ENCODE measurements at regions not wholly inside any gene's neighbourhood (a gene's known extent, or its start where the extent isn't known, plus 50 kb on each side); places are given as distances from the start of the nearest gene placed in this dataset.
"Not testable (repeated sequence)": the region's sequence is repeated elsewhere in the genome, so short reads cannot be mapped to it uniquely, and the experiment has no call there.

DNA sequence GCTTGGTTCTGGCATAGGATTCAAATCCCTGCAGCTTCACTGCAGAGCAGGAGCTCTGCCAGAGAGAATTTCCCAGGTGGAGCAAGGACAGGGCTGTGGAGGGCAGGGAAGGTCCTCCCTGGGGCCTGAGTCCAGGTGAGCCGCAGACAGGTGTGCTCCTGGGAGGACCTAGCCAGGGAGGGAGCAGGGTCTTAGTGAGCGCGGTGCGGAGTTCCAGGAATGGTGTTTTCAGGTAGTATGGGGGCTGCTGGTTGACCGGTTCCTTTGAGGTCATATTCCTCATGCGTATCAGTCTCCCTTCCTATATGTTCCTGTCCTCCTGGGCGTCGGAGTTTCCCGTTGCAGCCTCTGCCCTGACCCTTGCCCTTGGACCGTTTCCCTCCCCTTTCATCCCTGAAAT, 813.3 kb downstream of the KCNJ18 start:
- DNase-seq (ENCODE audit: low spot score), result no peak

- no peak for DNase-seq (ENCODE audit: low spot score)
Measured at GRCh38 chr17:22506231-22506630, 813.9 kb downstream of the KCNJ18 start.

DNA sequence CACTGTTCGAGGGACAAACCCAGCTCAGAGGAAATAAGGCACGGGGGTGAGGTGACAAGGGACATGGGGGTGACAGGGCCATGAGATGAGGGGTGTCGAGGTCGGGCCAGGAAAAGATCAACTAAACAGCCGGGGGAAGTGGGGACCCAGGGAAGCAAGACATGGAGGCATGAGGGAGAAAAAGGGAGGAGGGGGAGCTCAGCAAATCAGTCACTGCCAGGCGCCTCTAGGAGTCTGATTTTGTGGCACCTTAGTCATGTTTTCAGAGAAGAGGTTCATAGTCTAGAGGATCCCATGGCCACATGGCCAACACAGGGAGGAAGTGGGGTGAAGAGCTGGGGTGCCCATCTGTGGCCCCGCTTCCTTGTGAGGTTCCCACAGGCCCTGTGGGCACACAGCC, 814.5 kb downstream of the KCNJ18 start:
- DNase-seq (ENCODE audit: low spot score), result no peak

GRCh38 chr17:22507823-22508222, 815.5 kb downstream of the KCNJ18 start:
- no peak for DNase-seq (ENCODE audit: low spot score)

- DNase-seq (ENCODE audit: low spot score), result no peak
Measured at GRCh38 chr17:22510504-22510903, 818.2 kb downstream of the KCNJ18 start.

- no peak for DNase-seq (ENCODE audit: low spot score)
Measured at GRCh38 chr17:22511431-22511830, 819.1 kb downstream of the KCNJ18 start.

DNA sequence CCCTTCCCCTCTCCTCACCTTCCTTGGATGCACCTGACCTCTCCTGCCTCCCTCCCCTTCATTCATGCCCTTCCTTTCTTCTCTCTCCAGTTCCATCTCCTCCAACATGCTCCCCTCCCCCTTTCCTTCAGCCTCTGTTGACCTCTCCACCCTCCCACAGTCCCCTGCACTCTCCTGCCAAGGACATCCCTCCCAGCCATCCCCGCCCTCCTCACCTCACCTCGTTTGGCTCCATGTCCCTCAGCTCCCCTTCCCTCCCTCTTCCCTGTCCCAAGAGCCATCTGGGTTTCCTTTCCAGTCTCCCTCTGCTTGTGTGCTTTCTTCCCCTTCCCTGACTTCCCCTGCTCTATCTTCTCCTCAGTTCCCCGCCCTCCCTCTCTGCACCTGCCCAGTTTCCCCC, 819.7 kb downstream of the KCNJ18 start:
- no peak for DNase-seq (ENCODE audit: low spot score)

GRCh38 chr17:22512506-22512905, 820.2 kb downstream of the KCNJ18 start:
- no peak for DNase-seq (ENCODE audit: low spot score)

GRCh38 chr17:22512997-22513538, 820.7 kb downstream of the KCNJ18 start:
- DNase-seq (ENCODE audit: low spot score), result no peak

GRCh38 chr17:22514315-22514714, 822.0 kb downstream of the KCNJ18 start:
- no peak for DNase-seq (ENCODE audit: low spot score)

DNA sequence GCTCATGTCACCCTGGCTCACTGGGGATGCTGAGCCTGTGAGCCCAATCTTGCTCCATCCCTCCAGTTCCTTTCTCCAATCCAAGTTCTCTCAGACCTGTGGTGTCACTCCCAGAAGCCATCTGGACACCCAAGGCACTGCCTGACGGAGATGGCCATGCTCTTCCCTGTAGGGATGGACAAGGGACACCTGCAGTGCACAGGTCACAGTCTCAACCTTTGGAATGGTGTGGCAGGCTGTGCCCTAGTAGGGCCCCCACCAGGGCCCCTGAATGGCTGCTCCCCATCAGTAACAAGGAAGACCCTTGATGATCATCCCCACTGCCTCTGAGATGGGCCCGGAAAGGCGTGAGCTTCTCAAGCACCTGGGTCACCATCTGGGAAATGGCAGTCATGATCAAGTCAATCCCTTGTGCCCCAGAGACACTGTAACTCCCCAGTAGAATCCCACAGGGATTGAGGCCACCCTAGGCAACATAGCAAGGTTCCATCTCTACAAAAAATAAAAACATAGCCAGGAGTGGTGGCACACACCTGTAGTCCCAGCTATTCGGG, 822.5 kb downstream of the KCNJ18 start:
- no peak for DNase-seq (ENCODE audit: low spot score)

- DNase-seq (ENCODE audit: low spot score), result no peak
Measured at GRCh38 chr17:22515599-22515998, 823.3 kb downstream of the KCNJ18 start.

DNA sequence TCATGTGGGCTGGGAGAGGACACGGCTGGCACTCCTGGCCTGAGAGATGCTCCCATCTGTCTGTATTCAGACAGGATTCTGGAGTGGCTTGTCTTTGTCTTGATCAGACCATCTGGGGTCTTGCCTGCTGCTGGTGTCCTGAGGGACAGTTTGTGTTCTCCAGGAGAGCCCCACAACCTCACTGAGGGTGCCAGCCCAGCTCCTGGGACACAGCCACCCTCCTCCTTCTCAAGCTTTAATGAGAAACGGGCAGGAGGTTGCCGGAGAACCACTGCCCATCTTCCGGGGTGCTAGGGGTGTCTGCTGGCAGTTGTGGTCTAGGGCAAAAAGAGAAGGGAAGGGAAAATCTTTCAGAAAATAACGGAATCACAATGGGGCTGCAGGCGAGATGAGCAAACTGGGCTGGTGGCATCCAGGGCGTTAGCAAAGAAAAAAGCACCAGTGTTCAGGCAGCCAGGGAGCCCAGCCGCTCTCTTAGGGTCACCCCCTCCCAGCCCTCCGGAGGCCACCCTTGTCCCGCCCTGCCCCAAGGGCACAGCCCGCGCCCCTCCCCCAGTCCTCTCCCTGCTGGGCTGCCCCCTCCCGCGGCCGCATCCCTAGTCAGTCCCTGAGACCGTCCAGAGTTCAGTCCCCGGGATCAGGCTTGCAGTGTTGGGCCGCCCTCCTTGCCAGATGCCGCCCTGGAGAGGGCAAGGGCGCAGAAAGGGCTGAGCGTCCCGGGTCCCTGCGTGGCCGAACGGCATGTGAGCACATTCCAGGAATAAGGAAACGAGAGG, 824.7 kb downstream of the KCNJ18 start:
- no peak for DNase-seq (ENCODE audit: low spot score)

DNA sequence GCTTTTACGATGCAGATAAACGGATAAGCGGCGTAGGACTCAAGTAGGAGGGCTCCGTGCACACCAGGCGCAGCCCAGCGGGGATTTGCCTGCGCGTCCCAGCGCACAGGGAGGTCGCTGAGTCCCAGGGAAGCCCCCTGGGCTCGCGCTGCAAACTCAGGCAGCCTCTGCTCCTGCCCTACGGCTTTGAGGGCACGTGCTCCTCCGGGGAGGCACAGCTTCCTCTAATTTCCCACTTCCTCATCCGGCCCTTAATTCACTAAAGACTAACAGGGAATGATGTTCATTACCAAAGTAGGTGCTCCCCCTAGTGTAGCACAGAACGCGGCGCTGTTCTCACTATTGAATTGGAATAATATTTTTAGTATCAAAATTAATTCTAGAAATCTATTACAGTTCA, 825.4 kb downstream of the KCNJ18 start:
- DNase-seq (ENCODE audit: low spot score), result no peak

DNA sequence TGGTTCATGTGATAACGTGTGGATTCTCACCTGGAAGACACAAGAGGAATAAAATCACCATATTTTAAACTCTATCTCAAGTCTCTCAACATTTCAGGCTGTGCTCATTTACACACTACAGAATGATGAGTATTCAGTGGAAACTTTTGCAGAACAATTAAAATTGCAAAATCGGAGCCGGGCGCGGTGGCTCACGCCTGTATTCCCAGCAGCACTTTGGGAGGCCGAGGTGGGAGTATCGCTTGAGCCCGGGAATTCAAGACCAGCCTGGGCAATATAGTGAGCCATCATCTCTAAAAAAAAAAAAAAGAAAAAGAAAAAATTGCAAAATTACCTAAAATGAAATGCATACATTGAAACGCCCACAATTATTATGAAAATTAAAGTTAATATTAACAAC, 825.9 kb downstream of the KCNJ18 start:
- DNase-seq (ENCODE audit: low spot score), result no peak

GRCh38 chr17:22548873-22549272, 856.5 kb downstream of the KCNJ18 start:
- DNase-seq (ENCODE audit: low spot score), result not testable (repeated sequence)

- not testable (repeated sequence) for DNase-seq (ENCODE audit: low spot score)
Measured at GRCh38 chr17:22551695-22552415, 859.5 kb downstream of the KCNJ18 start.

DNA sequence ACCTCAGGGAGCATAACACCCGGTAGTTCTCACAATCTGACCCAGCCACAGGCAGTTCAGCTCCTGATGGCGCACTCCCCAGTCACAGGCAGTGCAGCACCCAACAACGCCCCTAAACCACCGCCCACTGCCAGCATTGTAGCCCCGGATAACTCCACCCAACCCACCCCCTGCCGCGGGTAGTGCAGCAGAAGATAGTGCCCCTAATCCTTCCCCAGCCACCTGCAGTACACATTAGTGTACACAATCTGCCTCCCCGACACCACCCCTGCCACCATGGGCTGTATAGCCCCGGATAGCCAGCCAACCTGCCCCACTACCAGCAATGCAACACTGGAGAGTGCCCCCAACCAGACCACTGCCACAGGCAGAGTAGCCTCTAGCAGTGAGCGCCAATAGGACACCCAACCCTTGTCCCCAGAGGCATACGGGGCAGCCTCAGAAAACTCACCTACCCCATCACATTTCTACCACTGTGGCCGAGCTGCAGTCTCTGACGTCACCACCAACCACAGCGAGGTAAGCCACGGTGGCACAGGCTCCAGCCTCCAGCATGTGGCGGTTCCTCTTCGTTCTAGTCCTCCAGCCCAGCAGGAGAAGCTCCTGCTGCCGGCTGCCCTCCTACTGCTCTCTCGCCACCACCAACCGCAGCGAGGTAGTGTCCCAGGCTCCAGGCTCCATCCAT, 877.3 kb downstream of the KCNJ18 start:
- no peak for DNase-seq (ENCODE audit: low spot score)

- DNase-seq (ENCODE audit: low spot score), result no peak
Measured at GRCh38 chr17:22570144-22570845, 878.0 kb downstream of the KCNJ18 start.

DNA sequence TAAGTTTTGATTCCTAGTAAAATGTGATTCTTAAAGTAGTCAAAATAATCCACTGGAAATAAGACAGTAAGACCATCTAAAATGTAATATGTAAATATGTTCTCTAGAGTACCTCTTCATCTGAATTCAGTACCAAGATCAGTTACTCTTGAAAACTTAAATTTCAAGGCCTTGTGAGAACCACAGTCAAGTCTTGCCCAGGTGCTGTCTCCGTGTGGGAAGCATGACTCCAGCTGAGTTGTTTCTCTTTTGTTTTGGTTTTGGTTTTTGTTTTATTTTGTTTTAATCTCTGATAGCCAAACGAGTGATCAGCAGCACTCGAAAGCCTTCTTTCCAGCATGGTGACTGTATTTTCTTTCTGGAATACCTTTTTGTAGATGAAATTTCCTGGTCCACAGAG, 907.0 kb downstream of the KCNJ18 start:
- no peak for DNase-seq (ENCODE audit: low spot score)

- peak; percentile 1 for DNase-seq (ENCODE audit: low spot score)
Measured at GRCh38 chr17:22600644-22601298, 908.4 kb downstream of the KCNJ18 start.
